Pulmonary artery endothelial cell (primary cell): ENCODE measurements at regions not wholly inside any gene's neighbourhood (a gene's known extent, or its start where the extent isn't known, plus 50 kb on each side); places are given as distances from the start of the nearest gene placed in this dataset.
"Not testable (repeated sequence)": the region's sequence is repeated elsewhere in the genome, so short reads cannot be mapped to it uniquely, and the experiment has no call there.

Experiments used
- DNase-seq: peaks from one replicate; pipeline ENCODE4 v3.0.0-alpha.2; 2011; ENCODE audit warnings: low read depth, low spot score

- DNase-seq: no peak
These were observed 87.0 kb upstream of the BLID start for GRCh38 chr11:122202951-122203456.

DNA sequence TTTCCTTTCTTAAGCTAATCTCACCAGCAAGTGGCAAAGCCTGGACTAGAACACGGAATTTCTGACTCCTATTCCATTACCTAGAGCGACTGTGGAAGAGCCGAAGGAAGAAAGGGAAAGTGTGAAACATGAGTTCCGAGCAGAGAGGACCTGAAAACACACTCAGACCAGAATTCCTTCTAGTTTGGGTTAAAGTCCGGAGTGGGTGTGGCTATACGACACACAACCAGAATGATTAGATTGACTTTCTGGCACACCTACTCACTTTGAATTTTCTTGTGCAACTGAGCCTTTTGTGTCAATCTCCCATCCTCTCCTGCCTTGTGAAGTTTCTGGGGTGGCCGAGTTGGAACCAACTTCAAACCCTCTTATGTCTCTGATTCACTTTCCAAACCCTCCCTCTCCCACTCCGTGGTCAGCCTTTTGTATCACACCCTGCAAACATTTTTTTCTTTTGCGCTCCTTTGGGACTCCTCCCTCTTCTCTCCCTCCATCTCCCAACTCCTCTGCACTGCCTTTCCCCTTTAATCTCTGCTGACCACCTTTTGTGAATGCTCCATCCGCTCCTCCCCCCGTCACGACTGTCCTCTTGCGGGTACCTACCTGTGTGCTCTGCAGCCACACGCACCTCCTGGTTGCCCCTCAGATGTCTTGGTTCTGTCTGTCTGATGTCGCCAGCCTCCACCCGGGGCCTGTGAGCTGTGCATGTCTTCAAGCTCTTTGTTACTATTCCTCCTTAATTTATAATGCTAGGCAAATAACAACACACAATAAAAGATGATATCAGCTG, 86.3 kb upstream of the BLID start:
- DNase-seq: no peak

- DNase-seq: no peak
These were observed 85.1 kb upstream of the BLID start for GRCh38 chr11:122201106-122201505.

GRCh38 chr11:122199661-122200060, 83.6 kb upstream of the BLID start:
- DNase-seq: no peak

DNA sequence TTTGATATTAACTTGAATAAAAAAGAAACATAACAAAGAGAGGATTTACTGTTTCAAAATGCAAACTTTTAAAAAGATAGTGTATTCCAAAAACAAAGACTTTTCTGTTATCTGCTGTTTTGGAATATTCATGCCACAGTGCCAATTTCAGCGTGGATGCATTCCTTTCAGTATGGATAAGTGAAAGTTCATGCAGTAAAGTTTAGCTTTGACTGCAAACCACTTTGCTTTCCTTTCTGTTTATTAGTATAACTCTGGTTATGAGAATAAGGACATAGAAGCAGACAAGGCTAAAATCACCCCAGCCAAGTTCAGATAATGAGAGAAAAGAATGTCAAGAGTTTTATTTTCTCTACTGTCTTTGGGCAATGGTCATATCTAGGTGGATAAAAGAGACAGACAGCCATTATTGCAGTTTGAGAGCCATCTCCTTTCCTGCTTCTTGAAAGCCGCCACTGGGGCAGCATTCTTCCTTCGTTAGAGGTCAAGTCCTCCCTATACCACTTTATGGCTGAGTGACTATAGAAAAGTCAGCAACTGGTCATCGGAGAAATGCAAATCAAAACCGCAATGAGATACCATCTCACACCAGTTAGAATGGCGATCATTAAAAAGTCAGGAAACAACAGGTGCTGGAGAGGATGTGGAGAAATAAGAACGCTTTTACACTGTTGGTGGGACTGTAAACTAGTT, 82.4 kb upstream of the BLID start:
- DNase-seq: no peak

DNA sequence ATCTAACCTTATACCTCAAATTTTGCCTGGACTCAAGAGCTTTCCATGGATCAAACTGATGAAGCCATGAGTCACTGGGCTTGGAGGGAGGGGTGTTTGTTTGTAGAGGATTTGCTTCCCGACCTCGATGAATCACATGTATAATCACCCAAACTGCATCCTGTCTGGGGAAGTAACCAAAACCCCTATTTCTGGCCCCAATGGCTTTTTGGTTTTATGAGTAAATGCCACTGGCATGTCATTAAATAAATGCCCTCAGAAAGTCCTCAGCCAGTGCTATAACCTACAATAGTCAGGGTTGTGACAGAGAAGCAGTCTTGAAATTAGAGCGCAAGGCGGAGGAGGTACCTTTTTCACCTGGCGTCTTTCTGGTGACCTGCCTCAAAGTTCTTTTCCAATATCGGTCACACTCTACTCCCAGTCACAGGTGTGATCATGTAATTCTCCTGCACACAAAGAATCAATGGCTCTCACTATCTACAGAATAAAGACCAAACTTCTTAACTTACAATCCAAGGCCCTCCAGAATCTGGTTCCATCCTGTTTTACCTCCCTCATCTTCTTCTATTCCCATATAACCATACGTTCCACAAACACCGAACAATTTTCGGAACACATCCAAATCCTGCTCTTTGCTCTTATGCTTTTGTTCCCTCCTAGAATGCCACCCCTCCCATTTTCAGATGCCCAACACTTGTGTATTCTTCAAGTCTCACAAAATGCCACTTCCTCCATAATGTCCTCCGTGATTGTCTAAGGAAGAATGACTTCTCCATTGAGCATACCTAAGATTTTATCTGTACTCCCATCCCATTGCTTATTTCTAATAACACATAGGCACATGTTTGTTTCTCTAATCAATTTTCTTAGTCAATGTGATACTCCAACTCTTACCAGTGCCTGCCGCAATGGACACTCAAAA, 81.3 kb upstream of the BLID start:
- peak; percentile 91 for DNase-seq

- DNase-seq: no peak
These were observed 79.8 kb upstream of the BLID start for GRCh38 chr11:122195790-122196189.

DNA sequence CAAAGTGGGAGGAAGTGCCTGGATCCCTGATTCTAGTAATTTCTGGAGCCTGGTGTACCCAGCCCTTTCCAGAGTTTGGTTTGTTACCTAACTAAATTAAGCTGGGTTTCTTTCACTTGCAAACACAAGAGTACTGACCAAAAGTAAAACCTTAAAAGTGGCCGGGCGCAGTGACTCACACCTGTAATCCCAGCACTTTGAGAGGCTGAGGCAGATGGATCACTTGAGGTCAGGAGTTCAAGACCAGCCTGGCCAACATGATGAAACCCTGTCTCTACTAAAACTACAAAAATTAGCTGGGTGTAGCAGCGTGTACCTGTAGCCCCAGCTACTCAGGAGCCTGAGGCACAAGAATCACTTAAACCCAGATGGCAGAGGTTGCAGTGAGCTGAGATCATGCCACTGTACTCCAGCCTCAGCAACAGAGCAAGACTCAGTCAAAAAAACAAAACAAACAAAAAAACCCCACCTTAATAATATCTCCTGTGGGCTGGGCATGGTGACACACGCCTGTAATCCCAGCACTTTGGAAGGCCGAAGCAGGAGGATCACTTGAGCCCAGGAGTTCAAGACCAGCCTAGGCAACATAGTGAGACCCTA, 78.0 kb upstream of the BLID start:
- not testable (repeated sequence) for DNase-seq

DNA sequence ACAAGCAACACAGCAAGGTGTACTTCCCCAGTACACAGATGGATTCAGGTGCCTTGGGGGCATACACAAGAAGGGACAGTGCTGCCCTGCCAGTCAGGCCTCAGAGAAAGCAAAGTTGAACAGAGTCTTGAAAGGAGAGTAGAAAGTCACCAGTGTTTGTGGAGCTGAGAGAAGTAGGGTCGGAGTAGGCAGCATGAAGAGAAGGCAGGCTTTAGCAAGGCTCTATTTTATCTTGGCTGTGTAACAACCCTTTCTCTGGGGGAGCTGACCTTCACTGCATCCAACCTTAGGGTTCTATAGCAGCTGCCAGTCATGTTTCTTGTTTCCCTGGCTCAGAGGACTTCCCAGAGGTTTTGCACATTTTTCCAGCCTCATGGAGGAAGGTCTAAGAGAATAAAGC, 77.4 kb upstream of the BLID start:
- DNase-seq: no peak

DNA sequence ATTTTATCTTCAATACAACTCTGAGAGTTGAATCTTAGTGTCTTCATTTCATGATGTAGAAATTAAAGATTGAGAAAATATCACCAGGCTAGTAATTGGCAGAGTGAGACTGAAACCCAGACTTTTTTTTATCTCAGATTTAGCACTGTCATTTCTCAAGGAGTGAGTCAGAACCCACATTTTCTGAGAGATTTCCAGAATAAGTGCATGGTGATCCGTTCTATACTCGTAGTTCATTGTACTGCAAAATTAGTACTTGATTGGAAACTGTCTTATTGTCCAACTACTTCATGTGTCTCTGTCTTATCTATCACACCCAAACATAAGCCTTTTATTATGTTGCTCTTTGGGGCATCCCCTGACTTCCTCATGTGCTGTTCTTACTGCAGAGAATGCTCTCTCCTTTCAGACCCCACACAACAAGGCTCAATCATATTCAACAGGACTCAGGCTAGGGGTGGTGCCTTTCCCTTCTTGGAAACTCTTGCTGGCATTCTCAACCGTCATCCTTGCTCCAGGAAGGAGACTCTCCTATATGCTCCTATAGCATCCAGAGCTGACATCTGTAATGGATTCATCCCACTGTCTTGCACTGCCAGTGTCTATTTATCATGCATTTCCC, 76.7 kb upstream of the BLID start:
- DNase-seq: no peak

DNA sequence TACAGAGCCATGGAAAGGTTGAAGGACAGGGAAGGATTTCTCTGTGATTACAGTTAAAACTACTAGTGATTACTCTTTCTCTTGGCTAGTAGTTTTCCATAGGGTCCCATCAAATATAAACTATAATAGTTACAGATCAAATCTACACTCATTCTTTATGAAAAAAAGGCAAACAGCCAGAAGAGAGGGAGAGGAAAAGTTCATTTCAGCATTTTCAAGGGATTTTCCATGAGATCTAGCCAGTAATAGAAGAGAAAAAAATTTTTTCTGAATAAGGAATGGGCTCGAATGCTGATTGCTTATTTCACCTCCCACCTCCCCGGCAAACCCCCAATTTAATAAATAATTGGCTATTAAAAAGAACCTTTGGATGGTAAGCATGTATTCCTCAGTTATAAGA, 74.8 kb upstream of the BLID start:
- DNase-seq: no peak

- peak; percentile 94 for DNase-seq
These were observed 73.2 kb upstream of the BLID start for GRCh38 chr11:122189229-122189628.

DNA sequence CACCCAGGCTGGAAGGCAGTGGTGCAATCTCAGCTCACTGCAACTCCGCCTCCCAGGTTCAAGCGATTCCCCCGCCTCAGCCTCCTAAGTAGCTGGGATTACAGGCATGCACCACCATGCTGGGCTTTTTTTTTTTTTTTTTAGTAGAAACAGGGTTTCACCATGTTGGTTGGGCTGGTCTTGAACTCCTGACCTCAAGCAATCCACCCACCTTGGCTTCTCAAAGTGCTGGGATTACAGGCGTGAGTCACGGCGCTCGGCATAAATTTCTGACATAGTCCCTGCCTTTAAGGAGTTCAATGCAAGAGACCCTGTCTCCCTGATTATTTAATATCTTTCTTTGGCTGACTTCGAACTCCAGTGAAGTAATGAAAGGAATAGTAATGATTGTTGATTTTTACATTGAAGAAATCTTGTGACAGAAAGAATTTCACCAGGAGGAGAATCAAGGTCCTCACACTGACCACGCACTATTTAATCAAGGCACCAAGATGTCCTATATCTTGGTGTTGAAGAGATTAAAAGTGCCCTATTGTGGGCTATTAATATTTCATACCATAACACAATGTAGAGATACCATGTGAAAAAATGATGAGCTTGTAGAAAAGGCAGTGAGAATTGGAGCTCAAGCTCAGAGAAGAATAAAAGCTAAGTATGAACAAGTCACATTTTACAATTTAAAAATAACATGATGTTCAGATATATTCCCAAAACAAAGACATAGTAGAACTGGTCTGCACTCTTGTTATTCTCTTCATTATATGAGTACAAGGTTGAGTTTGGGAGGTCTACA, 71.6 kb upstream of the BLID start:
- DNase-seq: no peak

DNA sequence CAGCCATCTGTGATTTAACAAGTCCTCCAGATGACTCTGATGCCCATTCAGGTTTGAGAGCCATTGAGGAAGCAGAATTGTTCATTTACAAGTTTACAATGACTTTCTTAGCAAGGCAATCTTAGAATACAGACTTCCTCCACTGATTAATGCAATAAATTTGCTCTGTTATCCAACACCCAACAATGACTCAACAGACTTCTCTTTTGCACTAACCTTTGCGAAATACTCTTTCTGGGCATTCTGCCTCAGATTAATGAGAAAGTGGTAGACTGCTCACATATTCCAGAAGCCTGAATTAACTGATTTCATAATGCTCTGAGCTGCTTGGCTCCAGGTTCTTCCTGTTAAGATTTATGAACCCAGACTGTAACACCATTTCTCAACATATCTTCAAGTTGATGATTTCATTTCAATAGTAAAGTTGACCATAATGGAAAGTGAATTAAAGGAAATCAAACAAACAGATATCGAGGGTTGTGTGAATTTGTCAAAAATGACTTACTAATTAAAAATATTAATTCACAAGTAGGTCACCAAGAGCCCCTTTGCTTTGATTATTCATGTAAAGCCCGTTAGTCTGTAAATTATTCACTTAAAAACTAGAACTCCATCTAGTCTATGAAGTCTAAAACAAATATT, 70.5 kb upstream of the BLID start:
- DNase-seq: no peak

- DNase-seq: no peak
These were observed 67.9 kb upstream of the BLID start for GRCh38 chr11:122183933-122184332.

DNA sequence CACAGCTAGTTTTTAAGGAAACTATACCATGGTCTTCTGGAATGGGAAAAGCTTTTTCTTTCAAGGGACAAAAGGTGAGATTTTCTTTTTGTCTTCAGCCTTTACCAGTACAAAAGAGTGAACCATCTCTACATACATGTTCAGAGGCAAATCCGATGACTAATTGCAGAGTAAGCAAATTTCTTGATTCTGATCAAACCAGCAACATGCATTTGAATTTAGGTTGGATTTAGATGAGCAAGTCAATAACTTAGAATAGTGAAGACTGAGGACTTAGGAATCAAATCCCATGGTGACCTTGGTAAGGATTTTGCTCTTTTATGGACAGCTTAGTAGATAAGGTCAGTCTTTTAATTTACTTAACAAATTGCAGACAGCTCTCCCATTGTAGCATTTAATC, 65.9 kb upstream of the BLID start:
- DNase-seq: no peak

DNA sequence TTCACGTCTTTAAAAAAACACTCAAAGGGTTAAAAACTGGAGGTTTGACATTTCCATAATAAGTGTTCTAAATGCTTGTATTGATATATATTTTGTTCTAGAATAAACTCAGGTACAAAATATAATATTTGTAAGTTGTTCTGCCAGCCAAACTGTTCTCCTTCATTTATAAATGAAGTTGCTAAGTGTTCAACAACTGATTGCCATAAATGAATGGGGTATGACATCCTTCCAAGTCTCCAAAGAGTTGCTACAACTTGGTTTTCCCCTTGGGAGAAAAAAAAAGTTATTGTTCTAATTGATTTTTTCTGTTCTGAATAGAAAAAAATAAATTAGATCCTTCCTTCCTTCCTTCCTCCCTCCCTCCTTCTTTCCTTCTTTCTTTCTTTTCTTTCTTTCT, 65.4 kb upstream of the BLID start:
- DNase-seq: no peak

DNA sequence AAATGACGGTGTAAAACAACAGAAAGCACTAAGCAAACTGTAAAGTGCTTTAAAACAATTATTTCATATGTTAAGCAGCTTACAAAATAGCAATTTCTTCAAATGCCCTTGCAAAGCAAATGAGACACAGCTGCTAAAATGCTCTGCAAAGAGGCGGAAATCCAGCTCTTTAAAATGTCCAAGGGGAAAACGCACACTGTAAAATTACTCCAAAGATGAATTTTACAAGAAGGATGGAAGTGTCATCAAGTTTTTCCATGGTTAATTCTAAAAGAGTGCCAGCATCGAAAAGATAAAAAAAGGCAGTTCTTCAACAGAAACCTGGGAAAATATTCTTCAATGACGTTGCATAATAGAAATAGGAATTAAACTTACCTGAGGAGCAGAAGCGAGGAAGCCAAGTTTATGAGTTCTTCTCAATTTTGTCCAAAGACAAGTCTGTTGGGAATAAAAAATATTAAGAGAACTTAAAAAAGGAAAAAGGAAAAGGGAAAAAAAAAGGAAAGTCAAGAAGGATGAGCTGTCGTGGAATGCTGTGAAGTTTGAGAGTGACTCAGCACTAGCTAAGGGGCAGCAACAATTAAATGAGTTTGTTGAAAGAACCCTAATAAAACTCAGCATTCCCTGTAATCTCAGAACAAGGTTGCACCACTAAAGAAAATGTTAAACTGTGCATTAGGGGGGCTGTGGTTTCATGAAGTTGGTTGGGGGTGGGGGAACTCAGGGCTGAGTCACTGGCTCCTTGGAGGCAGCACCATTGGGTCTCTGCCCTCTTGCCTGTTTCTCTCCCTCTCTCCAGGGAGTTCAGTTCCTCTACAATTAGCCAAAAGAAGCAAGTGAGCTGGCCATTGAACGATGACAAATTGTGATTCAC, 64.2 kb upstream of the BLID start:
- DNase-seq: no peak

GRCh38 chr11:122178795-122179194, 62.8 kb upstream of the BLID start:
- DNase-seq: no peak
